ENCODE measurements at regions not wholly inside any gene's neighbourhood (a gene's known extent, or its start where the extent isn't known, plus 50 kb on each side); places are given as distances from the start of the nearest gene placed in this dataset.

DNA sequence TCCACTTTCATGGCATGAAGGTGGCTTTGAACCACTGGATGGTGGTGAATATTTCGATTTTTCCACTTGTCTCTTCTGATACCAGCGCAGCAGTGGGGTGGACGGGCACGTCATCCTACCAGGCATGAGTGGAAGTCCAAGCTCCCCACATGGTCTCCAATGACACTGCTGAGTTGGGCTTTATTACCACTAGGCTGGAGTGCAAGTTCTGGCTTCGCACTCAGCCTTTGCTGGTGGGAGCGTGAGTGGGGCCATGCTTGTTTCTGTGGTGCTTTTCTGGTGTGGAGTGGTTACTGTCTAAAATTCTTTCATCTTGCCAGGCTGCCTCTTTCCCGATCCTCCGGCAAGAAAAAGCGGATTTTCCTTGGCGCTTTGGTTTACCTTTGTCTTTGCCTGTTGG lies 70.1 kb upstream of the SDK1 start:
- peaks cover 8% of the 10 kb centered on the region; the same call in 1 of the 2 replicates for H3K9me3 ChIP-seq (ENCODE audit: low read length)

DNA sequence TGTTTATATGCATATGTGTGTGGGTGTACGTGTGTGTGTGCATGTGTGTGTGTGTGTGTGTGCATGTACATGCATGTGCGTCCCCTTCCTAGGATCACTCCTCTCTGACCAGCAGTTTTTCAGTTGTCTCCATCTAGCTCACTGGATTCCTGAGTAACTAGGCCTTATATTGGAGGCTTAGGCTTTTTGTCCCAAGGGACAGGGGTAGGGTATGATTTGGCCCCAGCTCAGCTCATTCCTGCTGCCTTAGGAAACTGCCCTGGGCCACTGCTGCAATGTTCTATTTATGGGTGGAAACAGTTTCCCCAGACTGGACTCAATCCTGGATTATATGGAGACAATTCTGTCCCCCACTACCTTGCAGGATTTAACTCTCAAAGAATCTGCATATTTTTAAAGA lies 68.8 kb upstream of the SDK1 start:
- Histone ChIP-seq H3K4me3 (ENCODE audit: low read length) (no peak overlapping the region), H3K27me3 (ENCODE audit: low read length) (no peaks in the 10 kb centered on the region; the same call in 1 of the 2 replicates), H3K4me2 (ENCODE audit: low read depth, low read length, poor library complexity, severe bottlenecking) (no peak overlapping the region), H3K9ac (ENCODE audit: low read length) (no peak overlapping the region), H4K20me1 (ENCODE audit: insufficient read depth, low read depth, low read length) (no peaks in the 10 kb centered on the region), H2AFZ (ENCODE audit: low read length) (no peak overlapping the region), H3K36me3 (ENCODE audit: insufficient read depth, low read length) (no peaks in the 10 kb centered on the region), H3K27ac (ENCODE audit: low read length) (no peak overlapping the region), H3K4me1 (ENCODE audit: low read length) (no peaks in the 10 kb centered on the region), H3K9me2 (replicated peaks; ENCODE audit: insufficient read depth, low read length) (no peaks in the 10 kb centered on the region), H3K79me2 (ENCODE audit: low read length) (no peaks in the 10 kb centered on the region), H3K9me3 (ENCODE audit: low read length) (peaks cover 14% of the 10 kb centered on the region)
- DNase-seq, result no peak

More for the DNA sequence above, 70.1 kb upstream of the SDK1 start:
- no peaks in the 10 kb centered on the region for H3K79me2 ChIP-seq (ENCODE audit: low read length)
- H3K27me3 ChIP-seq (ENCODE audit: low read length), result no peaks in the 10 kb centered on the region; the same call in 1 of the 2 replicates
- no peak overlapping the region for H3K4me3 ChIP-seq (ENCODE audit: low read length)
- H3K9ac ChIP-seq (ENCODE audit: low read length), result no peak overlapping the region
- H3K4me2 ChIP-seq (ENCODE audit: low read depth, low read length, poor library complexity, severe bottlenecking), result no peak overlapping the region
- H3K9me2 ChIP-seq (replicated peaks; ENCODE audit: insufficient read depth, low read length), result no peaks in the 10 kb centered on the region
- no peaks in the 10 kb centered on the region for H3K4me1 ChIP-seq (ENCODE audit: low read length)
- no peak for DNase-seq
- no peak overlapping the region for H3K27ac ChIP-seq (ENCODE audit: low read length)
- no peak overlapping the region for H2AFZ ChIP-seq (ENCODE audit: low read length)
- no peaks in the 10 kb centered on the region for H4K20me1 ChIP-seq (ENCODE audit: insufficient read depth, low read depth, low read length)
- H3K36me3 ChIP-seq (ENCODE audit: insufficient read depth, low read length), result no peaks in the 10 kb centered on the region

DNA sequence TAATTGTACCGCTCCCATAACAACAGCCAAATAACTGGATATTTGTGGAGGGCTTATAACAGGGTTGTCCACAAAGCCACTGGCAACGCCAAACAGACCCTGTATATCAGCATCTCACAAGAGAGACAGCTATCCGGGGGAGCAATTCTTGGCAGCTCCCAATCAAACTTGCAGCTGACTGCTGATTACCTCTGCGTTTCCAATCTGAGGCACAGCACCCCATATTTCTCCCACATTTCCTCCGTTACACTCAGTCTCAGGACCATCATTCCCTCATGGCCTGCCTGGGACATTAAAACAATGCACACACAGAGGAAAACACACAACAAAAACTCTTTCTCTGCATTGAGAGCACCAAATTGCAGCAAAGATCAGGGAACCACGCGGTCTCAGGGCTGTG lies 67.8 kb upstream of the SDK1 start:
- Histone ChIP-seq H3K9ac (ENCODE audit: low read length) (no peak overlapping the region), H3K9me3 (ENCODE audit: low read length) (peaks cover 14% of the 10 kb centered on the region), H3K4me1 (ENCODE audit: low read length) (no peaks in the 10 kb centered on the region), H3K4me2 (ENCODE audit: low read depth, low read length, poor library complexity, severe bottlenecking) (no peak overlapping the region), H3K4me3 (ENCODE audit: low read length) (no peak overlapping the region), H2AFZ (ENCODE audit: low read length) (no peak overlapping the region), H3K79me2 (ENCODE audit: low read length) (no peaks in the 10 kb centered on the region), H4K20me1 (ENCODE audit: insufficient read depth, low read depth, low read length) (no peaks in the 10 kb centered on the region), H3K9me2 (replicated peaks; ENCODE audit: insufficient read depth, low read length) (no peaks in the 10 kb centered on the region), H3K27me3 (ENCODE audit: low read length) (no peaks in the 10 kb centered on the region; the same call in 1 of the 2 replicates), H3K36me3 (ENCODE audit: insufficient read depth, low read length) (no peaks in the 10 kb centered on the region), H3K27ac (ENCODE audit: low read length) (no peak overlapping the region)
- no peak for DNase-seq

DNA sequence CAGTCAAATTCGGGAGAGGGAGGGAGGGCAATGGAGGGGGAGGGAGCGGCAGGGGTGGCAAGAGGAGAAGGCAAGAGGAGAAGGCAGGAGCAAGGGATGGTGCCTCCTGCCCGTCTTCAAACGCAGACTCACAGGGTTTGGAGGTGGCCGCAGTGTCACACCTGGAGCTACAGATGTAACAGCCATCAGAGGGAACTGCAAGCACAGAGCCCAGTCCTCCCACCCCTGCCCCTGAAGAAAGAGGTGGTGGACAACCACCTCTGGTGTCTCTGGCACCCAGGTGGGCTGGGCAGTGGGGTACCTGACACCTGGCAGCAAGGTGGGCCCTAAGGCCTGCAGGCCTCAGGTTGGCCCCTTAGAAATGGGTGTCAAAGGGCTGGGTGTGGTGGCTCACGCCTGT lies 67.0 kb upstream of the SDK1 start:
- Histone ChIP-seq H2AFZ (ENCODE audit: low read length) (no peak overlapping the region), H3K4me2 (ENCODE audit: low read depth, low read length, poor library complexity, severe bottlenecking) (no peak overlapping the region), H3K27me3 (ENCODE audit: low read length) (no peaks in the 10 kb centered on the region; the same call in 1 of the 2 replicates), H3K36me3 (ENCODE audit: insufficient read depth, low read length) (no peaks in the 10 kb centered on the region), H3K9me3 (ENCODE audit: low read length) (peaks cover 14% of the 10 kb centered on the region), H3K79me2 (ENCODE audit: low read length) (no peaks in the 10 kb centered on the region), H3K4me1 (ENCODE audit: low read length) (no peaks in the 10 kb centered on the region), H3K9ac (ENCODE audit: low read length) (no peak overlapping the region), H4K20me1 (ENCODE audit: insufficient read depth, low read depth, low read length) (no peaks in the 10 kb centered on the region), H3K9me2 (replicated peaks; ENCODE audit: insufficient read depth, low read length) (no peaks in the 10 kb centered on the region), H3K4me3 (ENCODE audit: low read length) (no peak overlapping the region), H3K27ac (ENCODE audit: low read length) (no peak overlapping the region)
- DNase-seq, result no peak

DNA sequence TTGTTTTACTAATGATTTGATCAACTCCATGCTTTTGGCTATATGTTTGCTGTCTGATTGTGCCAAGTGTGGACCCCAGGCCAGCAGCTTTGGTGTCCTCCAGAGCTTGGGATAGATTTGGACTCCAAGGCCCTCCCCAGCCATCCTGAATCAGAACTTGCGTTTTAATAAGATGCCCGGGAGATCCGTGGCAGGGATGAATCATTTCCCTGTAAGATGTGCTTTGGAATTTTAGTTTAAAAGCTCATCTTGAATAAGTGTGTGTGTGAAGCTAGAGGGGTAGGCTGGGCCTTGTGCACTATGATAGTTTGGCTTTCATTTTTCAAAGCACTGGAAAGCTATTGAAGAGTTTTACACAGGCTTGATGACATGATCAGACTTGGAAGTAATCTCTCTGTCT lies 66.2 kb upstream of the SDK1 start:
- no peak overlapping the region for H2AFZ ChIP-seq (ENCODE audit: low read length)
- peaks cover 14% of the 10 kb centered on the region for H3K9me3 ChIP-seq (ENCODE audit: low read length)
- H3K4me2 ChIP-seq (ENCODE audit: low read depth, low read length, poor library complexity, severe bottlenecking), result no peak overlapping the region
- no peak for DNase-seq
- H3K27me3 ChIP-seq (ENCODE audit: low read length), result no peaks in the 10 kb centered on the region; the same call in 1 of the 2 replicates
- no peaks in the 10 kb centered on the region for H3K36me3 ChIP-seq (ENCODE audit: insufficient read depth, low read length)
- H3K9me2 ChIP-seq (replicated peaks; ENCODE audit: insufficient read depth, low read length), result no peaks in the 10 kb centered on the region
- no peak overlapping the region for H3K4me3 ChIP-seq (ENCODE audit: low read length)
- no peaks in the 10 kb centered on the region for H4K20me1 ChIP-seq (ENCODE audit: insufficient read depth, low read depth, low read length)
- no peak overlapping the region for H3K27ac ChIP-seq (ENCODE audit: low read length)
- no peaks in the 10 kb centered on the region for H3K79me2 ChIP-seq (ENCODE audit: low read length)
- H3K9ac ChIP-seq (ENCODE audit: low read length), result no peak overlapping the region
- H3K4me1 ChIP-seq (ENCODE audit: low read length), result no peaks in the 10 kb centered on the region

DNA sequence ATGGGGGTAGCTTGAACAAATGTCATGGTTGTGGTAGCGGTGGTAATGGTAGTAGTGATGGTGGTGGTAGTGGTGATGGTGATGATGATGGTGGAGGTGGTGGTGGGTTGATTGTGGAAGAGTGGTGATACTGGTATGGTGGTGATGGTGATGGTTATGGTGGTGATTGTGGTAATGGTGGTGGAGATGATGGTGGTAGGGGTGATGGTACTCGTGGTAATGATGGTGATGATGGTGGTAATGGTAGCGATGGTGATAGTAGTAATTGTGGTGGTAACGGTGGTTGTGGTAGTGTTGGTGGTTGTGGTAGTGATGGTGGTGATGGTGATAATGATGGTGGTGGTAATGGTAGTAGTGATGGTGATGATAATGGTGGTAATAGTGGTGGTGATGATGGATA lies 65.7 kb upstream of the SDK1 start:
- no peak overlapping the region for H3K27ac ChIP-seq (ENCODE audit: low read length)
- no peaks in the 10 kb centered on the region; the same call in 1 of the 2 replicates for H3K27me3 ChIP-seq (ENCODE audit: low read length)
- no peaks in the 10 kb centered on the region for H3K4me1 ChIP-seq (ENCODE audit: low read length)
- H3K4me2 ChIP-seq (ENCODE audit: low read depth, low read length, poor library complexity, severe bottlenecking), result no peak overlapping the region
- no peak overlapping the region for H3K4me3 ChIP-seq (ENCODE audit: low read length)
- no peak overlapping the region for H2AFZ ChIP-seq (ENCODE audit: low read length)
- H3K9me2 ChIP-seq (replicated peaks; ENCODE audit: insufficient read depth, low read length), result no peaks in the 10 kb centered on the region
- no peaks in the 10 kb centered on the region for H3K36me3 ChIP-seq (ENCODE audit: insufficient read depth, low read length)
- H3K9ac ChIP-seq (ENCODE audit: low read length), result no peak overlapping the region
- H3K79me2 ChIP-seq (ENCODE audit: low read length), result no peaks in the 10 kb centered on the region
- no peak for DNase-seq
- no peaks in the 10 kb centered on the region for H4K20me1 ChIP-seq (ENCODE audit: insufficient read depth, low read depth, low read length)
- H3K9me3 ChIP-seq (ENCODE audit: low read length), result peaks cover 14% of the 10 kb centered on the region

DNA sequence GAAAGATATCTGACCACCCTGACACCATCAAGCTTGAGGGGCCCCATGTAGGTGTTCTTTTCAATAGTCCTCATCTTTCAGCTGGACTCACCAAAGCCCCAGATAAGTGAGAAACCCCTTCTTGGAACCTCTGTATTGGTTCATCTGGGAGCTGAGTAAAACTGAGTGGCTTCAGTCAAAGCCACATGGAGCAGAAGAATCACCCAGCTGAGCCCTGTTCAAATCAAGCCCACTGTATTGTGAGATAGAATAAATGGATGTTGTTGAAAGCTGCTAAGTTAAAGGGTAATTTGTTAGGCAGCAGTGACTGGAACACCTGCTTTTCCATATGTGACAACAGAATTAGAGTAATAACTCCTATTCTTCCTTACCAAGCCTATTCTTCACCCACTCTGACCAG lies 64.8 kb upstream of the SDK1 start:
- Histone ChIP-seq H3K4me2 (ENCODE audit: low read depth, low read length, poor library complexity, severe bottlenecking) (no peak overlapping the region), H3K27me3 (ENCODE audit: low read length) (no peaks in the 10 kb centered on the region; the same call in 1 of the 2 replicates), H2AFZ (ENCODE audit: low read length) (no peak overlapping the region), H3K27ac (ENCODE audit: low read length) (no peak overlapping the region), H3K9me3 (ENCODE audit: low read length) (peaks cover 14% of the 10 kb centered on the region), H3K36me3 (ENCODE audit: insufficient read depth, low read length) (no peaks in the 10 kb centered on the region), H3K9ac (ENCODE audit: low read length) (no peak overlapping the region), H3K4me3 (ENCODE audit: low read length) (no peak overlapping the region), H4K20me1 (ENCODE audit: insufficient read depth, low read depth, low read length) (no peaks in the 10 kb centered on the region), H3K9me2 (replicated peaks; ENCODE audit: insufficient read depth, low read length) (no peaks in the 10 kb centered on the region), H3K4me1 (ENCODE audit: low read length) (no peaks in the 10 kb centered on the region), H3K79me2 (ENCODE audit: low read length) (no peaks in the 10 kb centered on the region)
- no peak for DNase-seq

DNA sequence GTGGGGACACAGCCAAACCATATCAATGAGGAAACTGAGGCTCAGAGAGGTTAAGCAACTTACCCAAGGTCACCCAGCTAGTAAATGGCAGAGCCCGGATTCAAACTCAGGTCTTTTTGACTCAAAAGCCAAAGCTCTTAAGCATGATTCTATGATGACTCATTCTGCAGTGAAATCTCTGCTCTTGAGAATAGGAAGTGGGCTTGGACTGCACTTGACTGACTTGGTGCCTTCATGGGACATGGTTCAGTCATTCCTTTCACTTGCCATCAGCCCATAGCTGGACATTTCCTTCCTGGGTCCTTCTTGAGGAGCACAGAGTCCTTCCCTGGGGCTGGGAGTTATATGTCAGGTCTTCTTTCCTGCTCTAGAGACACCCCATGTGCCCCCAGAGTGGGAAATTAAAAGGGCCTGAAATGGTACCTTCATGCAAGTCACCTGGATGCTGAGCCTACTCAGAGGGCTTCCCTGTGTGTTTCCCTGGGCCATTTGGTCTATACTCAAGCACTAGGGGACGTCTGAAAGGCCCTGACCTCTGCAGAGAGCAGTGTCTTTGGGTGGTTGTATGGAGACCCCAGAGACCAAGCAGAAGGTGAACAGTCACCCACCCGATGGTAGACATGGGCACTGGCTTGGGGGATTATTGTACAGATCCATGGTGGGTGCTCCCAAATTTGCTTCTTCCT lies 62.4 kb upstream of the SDK1 start:
- Histone ChIP-seq H3K9ac (ENCODE audit: low read length) (no peak overlapping the region), H3K4me1 (ENCODE audit: low read length) (no peaks in the 10 kb centered on the region), H3K27me3 (ENCODE audit: low read length) (no peaks in the 10 kb centered on the region; the same call in 1 of the 2 replicates), H3K79me2 (ENCODE audit: low read length) (no peaks in the 10 kb centered on the region), H4K20me1 (ENCODE audit: insufficient read depth, low read depth, low read length) (no peaks in the 10 kb centered on the region), H3K4me3 (ENCODE audit: low read length) (no peak overlapping the region), H3K36me3 (ENCODE audit: insufficient read depth, low read length) (no peaks in the 10 kb centered on the region), H2AFZ (ENCODE audit: low read length) (no peak overlapping the region), H3K9me2 (replicated peaks; ENCODE audit: insufficient read depth, low read length) (no peaks in the 10 kb centered on the region), H3K9me3 (ENCODE audit: low read length) (peaks cover 14% of the 10 kb centered on the region), H3K4me2 (ENCODE audit: low read depth, low read length, poor library complexity, severe bottlenecking) (no peak overlapping the region), H3K27ac (ENCODE audit: low read length) (no peak overlapping the region)
- DNase-seq, result no peak
